ENCODE measurements at regions not wholly inside any gene's neighbourhood (a gene's known extent, or its start where the extent isn't known, plus 50 kb on each side); places are given as distances from the start of the nearest gene placed in this dataset.

DNA sequence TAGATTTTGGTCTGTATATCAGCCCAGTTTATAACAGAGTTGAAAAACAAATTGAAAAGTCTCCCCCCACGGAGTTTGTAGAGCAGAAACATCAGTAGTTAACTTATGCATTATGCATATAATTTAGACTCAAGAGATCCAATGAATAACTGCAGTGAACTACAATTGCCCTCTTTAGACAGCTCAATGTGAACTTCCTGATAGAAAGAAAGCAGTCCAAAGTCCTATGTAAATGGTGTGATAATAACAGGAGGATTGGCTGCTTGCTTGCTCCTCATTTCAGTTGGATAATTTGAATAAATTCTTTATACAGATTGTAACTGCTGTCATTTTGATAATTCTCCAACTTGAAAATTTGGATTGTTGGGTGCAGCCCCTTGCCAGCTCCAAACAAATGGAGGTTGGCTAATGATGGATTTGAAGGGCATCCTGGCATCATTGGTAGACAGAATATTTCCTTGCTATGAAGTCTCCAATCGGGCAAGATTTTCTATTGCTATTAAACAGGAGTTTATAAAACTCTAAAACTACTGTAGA lies 297.1 kb downstream of the ASXL3 start:
- TF ChIP-seq, protein P1, sequence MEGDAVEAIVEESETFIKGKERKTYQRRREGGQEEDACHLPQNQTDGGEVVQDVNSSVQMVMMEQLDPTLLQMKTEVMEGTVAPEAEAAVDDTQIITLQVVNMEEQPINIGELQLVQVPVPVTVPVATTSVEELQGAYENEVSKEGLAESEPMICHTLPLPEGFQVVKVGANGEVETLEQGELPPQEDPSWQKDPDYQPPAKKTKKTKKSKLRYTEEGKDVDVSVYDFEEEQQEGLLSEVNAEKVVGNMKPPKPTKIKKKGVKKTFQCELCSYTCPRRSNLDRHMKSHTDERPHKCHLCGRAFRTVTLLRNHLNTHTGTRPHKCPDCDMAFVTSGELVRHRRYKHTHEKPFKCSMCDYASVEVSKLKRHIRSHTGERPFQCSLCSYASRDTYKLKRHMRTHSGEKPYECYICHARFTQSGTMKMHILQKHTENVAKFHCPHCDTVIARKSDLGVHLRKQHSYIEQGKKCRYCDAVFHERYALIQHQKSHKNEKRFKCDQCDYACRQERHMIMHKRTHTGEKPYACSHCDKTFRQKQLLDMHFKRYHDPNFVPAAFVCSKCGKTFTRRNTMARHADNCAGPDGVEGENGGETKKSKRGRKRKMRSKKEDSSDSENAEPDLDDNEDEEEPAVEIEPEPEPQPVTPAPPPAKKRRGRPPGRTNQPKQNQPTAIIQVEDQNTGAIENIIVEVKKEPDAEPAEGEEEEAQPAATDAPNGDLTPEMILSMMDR (conservative IDR thresholded peaks at IDR 0.05): no peak
- no peak for TF ChIP-seq ZFX (IDR thresholded peaks at IDR 0.05)
